LNCaP clone FGC (cell line): ENCODE measurements at regions not wholly inside any gene's neighbourhood (a gene's known extent, or its start where the extent isn't known, plus 50 kb on each side); places are given as distances from the start of the nearest gene placed in this dataset.

Experiments used
- DNase-seq: peaks from one replicate; pipeline ENCODE4 v3.0.0-alpha.2; 2011; ENCODE audit warnings: low read depth
- H3K4me3 ChIP-seq: 2 replicates; pipeline ENCODE4 v1.5.1; 2011; ENCODE audit warnings: mild to moderate bottlenecking, low read depth, low read length, control low read depth
- TF ChIP-seq, protein P1 (sequence below): IDR thresholded peaks from 2 replicates; pipeline ENCODE4 v1.5.1; 2012; ENCODE audit warnings: mild to moderate bottlenecking; ENCODE audit not compliant: control insufficient read depth, insufficient read depth; ENCODE audit errors: extremely low read depth

DNA sequence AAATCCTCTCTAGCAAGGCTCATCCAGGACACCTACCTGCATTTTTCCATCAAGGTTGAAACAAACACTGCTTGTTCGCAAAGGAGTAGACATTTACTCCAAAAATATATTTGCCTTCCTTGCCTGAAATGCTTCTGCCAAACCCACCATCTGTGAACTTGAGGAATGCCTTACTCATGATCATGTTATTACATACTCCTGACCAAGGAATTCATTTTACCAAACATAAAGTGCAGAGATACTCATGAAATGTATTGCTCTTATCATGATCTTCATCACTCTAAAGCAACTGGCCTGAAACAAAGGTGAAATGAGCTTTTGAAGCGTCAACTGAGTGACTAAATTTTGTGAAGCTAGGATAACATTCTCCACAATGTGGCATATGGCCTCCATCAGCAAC, 243.1 kb upstream of the CCDC179 start:
- TF ChIP-seq, protein P1, sequence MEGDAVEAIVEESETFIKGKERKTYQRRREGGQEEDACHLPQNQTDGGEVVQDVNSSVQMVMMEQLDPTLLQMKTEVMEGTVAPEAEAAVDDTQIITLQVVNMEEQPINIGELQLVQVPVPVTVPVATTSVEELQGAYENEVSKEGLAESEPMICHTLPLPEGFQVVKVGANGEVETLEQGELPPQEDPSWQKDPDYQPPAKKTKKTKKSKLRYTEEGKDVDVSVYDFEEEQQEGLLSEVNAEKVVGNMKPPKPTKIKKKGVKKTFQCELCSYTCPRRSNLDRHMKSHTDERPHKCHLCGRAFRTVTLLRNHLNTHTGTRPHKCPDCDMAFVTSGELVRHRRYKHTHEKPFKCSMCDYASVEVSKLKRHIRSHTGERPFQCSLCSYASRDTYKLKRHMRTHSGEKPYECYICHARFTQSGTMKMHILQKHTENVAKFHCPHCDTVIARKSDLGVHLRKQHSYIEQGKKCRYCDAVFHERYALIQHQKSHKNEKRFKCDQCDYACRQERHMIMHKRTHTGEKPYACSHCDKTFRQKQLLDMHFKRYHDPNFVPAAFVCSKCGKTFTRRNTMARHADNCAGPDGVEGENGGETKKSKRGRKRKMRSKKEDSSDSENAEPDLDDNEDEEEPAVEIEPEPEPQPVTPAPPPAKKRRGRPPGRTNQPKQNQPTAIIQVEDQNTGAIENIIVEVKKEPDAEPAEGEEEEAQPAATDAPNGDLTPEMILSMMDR: no peak
- H3K4me3 ChIP-seq: no peak overlapping the region
- DNase-seq: no peak

DNA sequence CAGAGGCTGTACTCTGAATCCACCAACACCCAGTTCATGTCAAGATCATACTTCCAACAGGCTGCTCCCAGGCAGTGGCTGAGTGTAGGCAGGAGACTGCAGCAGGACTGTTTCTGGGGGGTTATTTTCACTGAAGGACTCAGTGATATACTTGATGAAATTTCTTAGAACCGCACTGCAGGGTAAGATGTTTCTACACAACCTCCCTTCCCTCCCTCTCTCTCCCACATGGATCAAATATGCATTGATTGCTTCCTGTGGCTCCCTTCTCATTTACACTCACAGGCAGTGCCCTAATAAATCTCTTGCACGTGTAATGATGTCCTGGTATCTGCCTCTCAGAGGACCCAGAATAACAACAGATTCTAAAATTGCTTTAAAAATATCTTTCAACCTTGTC, 251.3 kb upstream of the CCDC179 start:
- H3K4me3 ChIP-seq: no peak overlapping the region
- DNase-seq: no peak
- TF ChIP-seq, protein P1: no peak

DNA sequence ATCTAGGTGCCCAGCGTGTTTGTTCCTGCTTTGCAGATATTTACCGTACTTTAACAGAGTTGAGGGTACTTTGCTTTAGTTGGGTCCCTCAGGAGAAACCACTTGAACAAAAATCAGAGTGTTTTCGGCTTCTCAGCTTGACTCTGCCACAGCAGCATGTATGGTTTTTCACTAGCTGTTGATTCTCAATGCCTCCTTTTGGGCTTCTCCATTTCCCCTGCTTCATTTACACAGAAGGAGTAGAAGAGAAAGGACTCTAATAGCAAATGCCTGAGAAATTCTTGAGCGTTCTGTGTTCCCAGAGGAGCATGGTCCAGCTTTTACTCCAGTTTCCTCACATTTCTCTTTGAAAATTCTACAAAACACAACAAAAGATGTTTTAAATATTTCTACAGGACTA, 252.1 kb upstream of the CCDC179 start:
- TF ChIP-seq, protein P1: no peak
- H3K4me3 ChIP-seq: no peak overlapping the region
- DNase-seq: no peak

DNA sequence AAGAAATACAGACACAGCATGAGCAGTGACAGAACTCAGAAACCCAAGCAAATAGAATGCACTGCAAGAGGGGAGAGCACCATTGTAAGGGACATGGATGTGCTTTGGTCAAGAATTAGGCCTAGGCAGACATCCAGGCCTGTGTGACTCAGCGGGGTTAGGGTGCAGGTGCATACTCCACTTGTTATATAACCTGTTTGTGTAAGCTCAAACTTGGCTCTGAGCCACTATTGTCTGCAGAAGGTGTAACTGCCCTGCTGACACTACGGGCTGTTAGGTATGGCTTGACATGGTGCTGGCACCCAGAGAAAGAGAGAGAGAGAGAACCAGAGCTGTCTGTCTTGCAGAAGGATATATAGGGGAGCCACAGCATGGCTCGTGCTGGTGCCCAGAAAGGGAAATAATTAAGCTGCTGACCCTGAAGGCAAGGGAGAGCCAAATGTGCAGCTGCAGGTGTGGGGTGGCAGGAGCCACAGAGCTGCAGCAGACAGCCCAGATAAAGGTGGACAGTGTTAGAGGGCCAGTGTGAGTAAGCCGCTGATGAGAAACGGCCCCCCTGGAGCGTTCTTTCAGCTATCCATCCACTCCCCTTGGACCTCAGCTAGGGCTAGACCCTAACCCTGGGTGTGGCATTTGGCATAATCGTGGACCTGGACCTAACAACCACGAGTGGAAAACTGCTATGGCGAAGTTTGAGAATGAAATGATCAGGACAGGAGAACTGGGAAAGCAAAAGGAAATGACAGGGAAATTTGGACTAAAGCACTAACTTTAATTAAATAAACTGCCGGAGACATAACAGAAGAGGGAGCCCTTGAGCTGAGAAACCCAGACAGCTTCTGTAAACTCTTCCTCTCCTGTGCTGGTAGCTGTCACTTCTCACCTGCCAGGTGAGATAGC, 253.0 kb upstream of the CCDC179 start:
- peak; percentile 83 for DNase-seq
- H3K4me3 ChIP-seq: no peak overlapping the region
- TF ChIP-seq, protein P1: peak; percentile 68

DNA sequence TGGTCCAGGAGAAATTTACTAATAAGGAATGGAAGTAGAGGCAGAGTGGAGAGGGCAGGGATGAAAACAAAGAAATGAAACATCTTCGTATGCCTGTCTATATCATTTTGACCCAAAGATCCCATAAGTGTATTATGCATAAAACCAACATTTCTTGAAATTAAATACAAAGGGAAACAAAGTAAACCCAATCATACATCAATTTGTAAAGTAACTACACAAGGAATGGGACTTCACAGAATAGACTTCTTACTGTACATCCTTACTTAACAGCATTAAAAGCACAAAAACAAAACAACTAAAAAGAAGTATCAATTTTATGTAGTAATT, 253.6 kb upstream of the CCDC179 start:
- no peak overlapping the region for H3K4me3 ChIP-seq
- no peak for DNase-seq
- TF ChIP-seq, protein P1: no peak

DNA sequence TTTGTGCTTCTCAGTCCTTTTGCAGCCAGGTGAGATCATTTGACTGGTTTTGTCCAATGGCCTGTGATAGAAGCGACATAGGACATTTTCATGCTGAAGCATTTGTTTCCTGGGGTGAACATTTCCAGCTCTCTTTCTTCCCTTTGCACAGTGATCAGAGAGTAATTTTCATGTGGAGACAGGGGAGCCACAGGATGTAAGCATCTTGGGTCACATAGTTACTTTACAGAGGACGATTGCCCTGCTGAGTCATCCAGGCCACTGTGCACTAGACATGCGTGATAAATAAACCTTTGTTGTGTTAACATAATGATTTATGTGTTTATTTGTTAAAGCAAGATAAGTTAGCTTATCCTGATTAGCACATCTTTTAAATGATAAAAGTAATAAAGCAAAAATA, 263.5 kb upstream of the CCDC179 start:
- peak; percentile 46 for DNase-seq
- H3K4me3 ChIP-seq: no peak overlapping the region
- TF ChIP-seq, protein P1: no peak

DNA sequence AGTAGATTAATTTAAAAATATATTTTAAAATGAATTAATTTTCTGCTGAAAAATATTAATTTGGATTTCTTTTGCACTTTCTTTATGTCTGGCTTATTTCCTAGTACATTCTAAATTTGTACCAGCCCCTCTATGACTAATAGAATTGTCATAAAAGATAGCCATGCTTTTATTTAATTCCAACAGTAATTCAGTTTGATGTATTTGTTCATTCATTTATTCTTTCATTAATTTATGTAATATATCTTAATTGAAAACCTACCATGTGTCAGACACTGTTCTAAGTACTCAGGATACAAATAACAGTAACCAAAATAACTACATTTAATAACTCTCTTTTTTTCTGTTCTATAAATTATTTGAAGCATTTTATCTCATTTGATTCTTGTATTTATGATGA, 264.0 kb upstream of the CCDC179 start:
- H3K4me3 ChIP-seq: no peak overlapping the region
- no peak for DNase-seq
- TF ChIP-seq, protein P1: no peak
